HepG2 (cell line): ENCODE measurements at regions not wholly inside any gene's neighbourhood (a gene's known extent, or its start where the extent isn't known, plus 50 kb on each side); places are given as distances from the start of the nearest gene placed in this dataset.

Experiments
- RXRB ChIP-seq: IDR thresholded peaks from 2 replicates; pipeline ENCODE4 v1.6.1; 2016; ENCODE audit warnings: borderline replicate concordance, missing genetic modification reagents, missing compliant biosample characterization
- TCF12 ChIP-seq, 2 experiments: fragments of 450-650 bp in 1 of 2; sonication (generic) in 1 of 2; formaldehyde crosslinking in 1 of 2; IDR thresholded peaks; 2 replicates each; pipeline versions ENCODE4 v1.6.1 to v1.8.0; 2017 to 2022; ENCODE audit warnings: antibody characterized with exemption in 1 of 2, mild to moderate bottlenecking in 1 of 2, missing genetic modification reagents in 1 of 2, moderate library complexity in 1 of 2
- ZMYM4 ChIP-seq: sonication (generic); formaldehyde crosslinking; IDR thresholded peaks from 2 replicates; pipeline ENCODE4 v1.8.1; 2023; ENCODE audit warnings: mild to moderate bottlenecking, missing genetic modification reagents
- TF ChIP-seq, protein P1 (sequence below): sonication (generic); formaldehyde crosslinking; IDR thresholded peaks from 2 replicates; pipeline ENCODE4 v1.4.0; 2020; ENCODE audit warnings: missing genetic modification reagents, borderline replicate concordance
- TF ChIP-seq, protein P2 (sequence below): sonication (generic); formaldehyde crosslinking; IDR thresholded peaks from 2 replicates; pipeline ENCODE4 v1.4.0; 2020; ENCODE audit warnings: missing genetic modification reagents, mild to moderate bottlenecking, borderline replicate concordance

DNA sequence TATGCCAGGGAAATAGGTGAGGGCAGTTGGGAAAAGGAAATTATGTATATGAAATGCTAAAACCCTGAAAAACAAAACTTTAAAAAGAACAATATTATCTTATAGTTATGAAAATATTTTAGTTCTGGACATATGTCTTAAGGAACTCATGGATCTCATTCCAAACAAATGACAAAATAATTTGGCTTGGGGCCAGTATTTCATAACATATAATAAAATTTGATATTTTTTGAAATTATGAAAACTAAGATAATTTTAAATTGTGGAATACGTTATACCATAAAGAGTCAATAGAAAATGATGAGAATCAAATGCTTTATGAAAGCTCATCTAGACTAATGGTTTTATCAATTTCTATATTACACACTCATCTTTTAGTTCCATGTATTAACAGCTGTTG lies 173.8 kb upstream of the DCN start (continued):
- TF ChIP-seq, protein P1, sequence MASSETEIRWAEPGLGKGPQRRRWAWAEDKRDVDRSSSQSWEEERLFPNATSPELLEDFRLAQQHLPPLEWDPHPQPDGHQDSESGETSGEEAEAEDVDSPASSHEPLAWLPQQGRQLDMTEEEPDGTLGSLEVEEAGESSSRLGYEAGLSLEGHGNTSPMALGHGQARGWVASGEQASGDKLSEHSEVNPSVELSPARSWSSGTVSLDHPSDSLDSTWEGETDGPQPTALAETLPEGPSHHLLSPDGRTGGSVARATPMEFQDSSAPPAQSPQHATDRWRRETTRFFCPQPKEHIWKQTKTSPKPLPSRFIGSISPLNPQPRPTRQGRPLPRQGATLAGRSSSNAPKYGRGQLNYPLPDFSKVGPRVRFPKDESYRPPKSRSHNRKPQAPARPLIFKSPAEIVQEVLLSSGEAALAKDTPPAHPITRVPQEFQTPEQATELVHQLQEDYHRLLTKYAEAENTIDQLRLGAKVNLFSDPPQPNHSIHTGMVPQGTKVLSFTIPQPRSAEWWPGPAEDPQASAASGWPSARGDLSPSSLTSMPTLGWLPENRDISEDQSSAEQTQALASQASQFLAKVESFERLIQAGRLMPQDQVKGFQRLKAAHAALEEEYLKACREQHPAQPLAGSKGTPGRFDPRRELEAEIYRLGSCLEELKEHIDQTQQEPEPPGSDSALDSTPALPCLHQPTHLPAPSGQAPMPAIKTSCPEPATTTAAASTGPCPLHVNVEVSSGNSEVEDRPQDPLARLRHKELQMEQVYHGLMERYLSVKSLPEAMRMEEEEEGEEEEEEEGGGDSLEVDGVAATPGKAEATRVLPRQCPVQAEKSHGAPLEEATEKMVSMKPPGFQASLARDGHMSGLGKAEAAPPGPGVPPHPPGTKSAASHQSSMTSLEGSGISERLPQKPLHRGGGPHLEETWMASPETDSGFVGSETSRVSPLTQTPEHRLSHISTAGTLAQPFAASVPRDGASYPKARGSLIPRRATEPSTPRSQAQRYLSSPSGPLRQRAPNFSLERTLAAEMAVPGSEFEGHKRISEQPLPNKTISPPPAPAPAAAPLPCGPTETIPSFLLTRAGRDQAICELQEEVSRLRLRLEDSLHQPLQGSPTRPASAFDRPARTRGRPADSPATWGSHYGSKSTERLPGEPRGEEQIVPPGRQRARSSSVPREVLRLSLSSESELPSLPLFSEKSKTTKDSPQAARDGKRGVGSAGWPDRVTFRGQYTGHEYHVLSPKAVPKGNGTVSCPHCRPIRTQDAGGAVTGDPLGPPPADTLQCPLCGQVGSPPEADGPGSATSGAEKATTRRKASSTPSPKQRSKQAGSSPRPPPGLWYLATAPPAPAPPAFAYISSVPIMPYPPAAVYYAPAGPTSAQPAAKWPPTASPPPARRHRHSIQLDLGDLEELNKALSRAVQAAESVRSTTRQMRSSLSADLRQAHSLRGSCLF (CRISPR knock-in tag) = no peak
- no peak for TF ChIP-seq RXRB (CRISPR knock-in tag)
- TF ChIP-seq ZMYM4 (CRISPR knock-in tag) = no peak
- TF ChIP-seq, protein P2, sequence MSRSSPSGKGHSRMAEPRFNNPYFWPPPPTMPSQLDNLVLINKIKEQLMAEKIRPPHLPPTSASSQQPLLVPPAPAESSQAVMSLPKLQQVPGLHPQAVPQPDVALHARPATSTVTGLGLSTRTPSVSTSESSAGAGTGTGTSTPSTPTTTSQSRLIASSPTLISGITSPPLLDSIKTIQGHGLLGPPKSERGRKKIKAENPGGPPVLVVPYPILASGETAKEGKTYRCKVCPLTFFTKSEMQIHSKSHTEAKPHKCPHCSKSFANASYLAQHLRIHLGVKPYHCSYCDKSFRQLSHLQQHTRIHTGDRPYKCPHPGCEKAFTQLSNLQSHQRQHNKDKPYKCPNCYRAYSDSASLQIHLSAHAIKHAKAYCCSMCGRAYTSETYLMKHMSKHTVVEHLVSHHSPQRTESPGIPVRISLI = no peak
- TF ChIP-seq TCF12 (IDR thresholded peaks at IDR 0.05) = no peak
- TF ChIP-seq TCF12 (CRISPR knock-in tag; IDR thresholded peaks at IDR 0.05) = no peak
